GM12878 (cell line): ENCODE measurements at regions not wholly inside any gene's neighbourhood (a gene's known extent, or its start where the extent isn't known, plus 50 kb on each side); places are given as distances from the start of the nearest gene placed in this dataset.

Experiments used
- ATAC-seq: fragments of 200-7000 bp; cut with Tn5 transposase; 3 replicates; pipeline ENCODE4 v1.9.1; 2020; ENCODE audit warnings: mild to moderate bottlenecking, moderate library complexity
- BruUV-seq: library from RNA; stranded (reverse); fragments of 400-500 nt; replicated peaks from 2 replicates; lab custom pipeline; 2021; lab: Mats Ljungman, UMichigan
- CTCF ChIA-PET: fragments of 300-600 bp; sonication (Branson Sonifier 250); formaldehyde crosslinking; extraction: SDS; loops from one replicate; lab custom pipeline; 2021; ENCODE audit warnings: inconsistent platforms; lab: Yijun Ruan, JAX
- POLR2A ChIA-PET: fragments of 350-600 bp; formaldehyde crosslinking; extraction: SDS; loops from one replicate; lab custom pipeline; 2021; ENCODE audit warnings: inconsistent platforms; lab: Charles Lee
- RAD21 ChIA-PET: fragments of 300-600 bp; sonication (Branson Sonifier 250); formaldehyde crosslinking; loops from one replicate; lab custom pipeline; 2023; ENCODE audit warnings: antibody characterized with exemption; ENCODE audit not compliant: unreplicated experiment; lab: Charles Lee
- SMC1A ChIA-PET: fragments of 300-600 bp; sonication (Branson Sonifier 250); formaldehyde crosslinking; loops from one replicate; lab custom pipeline; 2023; ENCODE audit not compliant: unreplicated experiment, uncharacterized antibody; lab: Charles Lee
- DNase-seq: peaks from one replicate; pipeline ENCODE4 v3.0.0-alpha.2; 2011; ENCODE audit warnings: low read depth, low spot score
- FAIRE-seq: peaks from 3 replicates; lab custom pipeline; 2011; peaks lifted over from hg19 to GRCh38; lab: Jason Lieb, UNC
- H2AFZ ChIP-seq: 2 replicates; pipeline ENCODE4 v1.6.0; 2011; ENCODE audit warnings: low read depth, low read length, control low read depth; ENCODE audit not compliant: control insufficient read depth
- H3K27ac ChIP-seq: 2 replicates; pipeline ENCODE4 v1.5.1; 2011; ENCODE audit warnings: control low read depth; ENCODE audit not compliant: control insufficient read depth, insufficient read depth
- H3K27me3 ChIP-seq, 2 experiments: replicated peaks in 1 of 2; 2 replicates each; pipeline versions ENCODE4 v1.6.0 to v1.6.1; 2011; ENCODE audit warnings: low read length in 1 of 2; ENCODE audit not compliant: control insufficient read depth in 2 of 2, insufficient read depth in 2 of 2
- H3K36me3 ChIP-seq, 2 experiments: 2 replicates each; pipeline ENCODE4 v1.5.1; 2011; ENCODE audit warnings: low read length in 1 of 2; ENCODE audit not compliant: control insufficient read depth in 2 of 2, insufficient read depth in 2 of 2
- H3K4me1 ChIP-seq: 2 replicates; pipeline ENCODE4 v1.6.1; 2011; ENCODE audit warnings: mild to moderate bottlenecking, low read length, moderate library complexity, mixed read lengths; ENCODE audit not compliant: control insufficient read depth, insufficient read depth
- H3K4me2 ChIP-seq: 2 replicates; pipeline ENCODE4 v1.6.0; 2011; ENCODE audit warnings: control low read depth; ENCODE audit not compliant: control insufficient read depth, insufficient read depth
- H3K4me3 ChIP-seq: fragments of 200-600 bp; sonication (generic); 2 replicates; pipeline ENCODE4 v1.5.1; 2016
- H3K79me2 ChIP-seq: 2 replicates; pipeline ENCODE4 v1.6.0; 2011; ENCODE audit warnings: low read length; ENCODE audit not compliant: control insufficient read depth, insufficient read depth
- H3K9ac ChIP-seq: 2 replicates; pipeline ENCODE4 v1.8.0; 2011; ENCODE audit warnings: low read length, control low read depth, mixed read lengths; ENCODE audit not compliant: control insufficient read depth, insufficient read depth
- H3K9me3 ChIP-seq: replicated peaks from 3 replicates; pipeline ENCODE4 v1.5.1; 2011; ENCODE audit warnings: mild to moderate bottlenecking, low read length; ENCODE audit not compliant: control insufficient read depth, insufficient read depth
- H4K20me1 ChIP-seq: 2 replicates; pipeline ENCODE4 v1.6.0; 2011; ENCODE audit not compliant: control insufficient read depth, insufficient read depth
- BACH1 ChIP-seq: fragments of 450-650 bp; IDR thresholded peaks from 2 replicates; pipeline ENCODE4 v1.6.1; 2017; ENCODE audit warnings: mild to moderate bottlenecking, borderline replicate concordance
- CBX3 ChIP-seq: fragments of 200-600 bp; sonication (generic); IDR thresholded peaks from 2 replicates; pipeline ENCODE4 v1.6.1; 2016; ENCODE audit warnings: low read depth, borderline replicate concordance
- ETV6 ChIP-seq, 2 experiments: fragments of 450-650 bp in 1 of 2; IDR thresholded peaks in 1 of 2; conservative IDR thresholded peaks in 1 of 2; 2 replicates each; pipeline ENCODE4 v1.6.1; 2014; ENCODE audit warnings: antibody characterized with exemption in 1 of 2, borderline replicate concordance in 1 of 2, low read depth in 1 of 2, mild to moderate bottlenecking in 1 of 2, moderate library complexity in 1 of 2
- IKZF1 ChIP-seq: fragments of 450-650 bp; conservative IDR thresholded peaks from 2 replicates; pipeline ENCODE4 v1.6.1; 2017; ENCODE audit warnings: antibody characterized with exemption, mild to moderate bottlenecking
- JUNB ChIP-seq: IDR thresholded peaks from 2 replicates; pipeline ENCODE4 v1.6.1; 2016; ENCODE audit warnings: antibody characterized with exemption, mild to moderate bottlenecking
- NFYA ChIP-seq: IDR thresholded peaks from 2 replicates; pipeline ENCODE4 v1.6.1; 2011; ENCODE audit warnings: low read depth, mild to moderate bottlenecking, low read length, improper control_type of control experiment, borderline replicate concordance
- NFYB ChIP-seq: IDR thresholded peaks from 2 replicates; pipeline ENCODE4 v1.6.1; 2011; ENCODE audit warnings: low read depth, mild to moderate bottlenecking, low read length, improper control_type of control experiment, moderate library complexity; ENCODE audit not compliant: insufficient read depth
- POLR2AphosphoS5 ChIP-seq: IDR thresholded peaks from 2 replicates; pipeline ENCODE4 v1.6.1; 2011; ENCODE audit warnings: mild to moderate bottlenecking, low read length, inconsistent platforms
- RB1 ChIP-seq: fragments of 450-650 bp; formaldehyde crosslinking; IDR thresholded peaks from 2 replicates; pipeline ENCODE4 v1.6.1; 2017; ENCODE audit warnings: mild to moderate bottlenecking, borderline replicate concordance
- RELA ChIP-seq: fragments of 450-650 bp; IDR thresholded peaks from 2 replicates; pipeline ENCODE4 v1.8.0; 2014; ENCODE audit warnings: borderline replicate concordance; ENCODE audit not compliant: partially characterized antibody
- RFX5 ChIP-seq: IDR thresholded peaks from 2 replicates; pipeline ENCODE4 v1.6.1; 2011; ENCODE audit warnings: low read depth, low read length, improper control_type of control experiment
- SMC3 ChIP-seq: IDR thresholded peaks from 2 replicates; pipeline ENCODE4 v1.6.1; 2011; ENCODE audit warnings: low read length, improper control_type of control experiment, borderline replicate concordance
- TAF1 ChIP-seq: IDR thresholded peaks from 2 replicates; pipeline ENCODE4 v1.6.1; 2011; ENCODE audit warnings: mild to moderate bottlenecking, low read depth, low read length, borderline replicate concordance
- in situ Hi-C: fragments of 300-500 bp; cut with MboI; formaldehyde crosslinking; loops from 9 replicates; pipeline ENCODE4 v1.14.3; 2018; ENCODE audit warnings: mixed read lengths
- intact Hi-C: fragments of 100-400 bp; cut with micrococcal nuclease; formaldehyde crosslinking; loops from one replicate; pipeline ENCODE4 v1.14.2; 2022; ENCODE audit not compliant: unreplicated experiment
- TF ChIP-seq, protein P1 (sequence below): fragments of 450-650 bp; conservative IDR thresholded peaks from 2 replicates; pipeline ENCODE4 v1.6.1; 2017; ENCODE audit warnings: mild to moderate bottlenecking, moderate library complexity
- TF ChIP-seq, protein P2 (sequence below): IDR thresholded peaks from 2 replicates; pipeline ENCODE4 v1.6.1; 2012; ENCODE audit warnings: low read length, inconsistent platforms

DNA sequence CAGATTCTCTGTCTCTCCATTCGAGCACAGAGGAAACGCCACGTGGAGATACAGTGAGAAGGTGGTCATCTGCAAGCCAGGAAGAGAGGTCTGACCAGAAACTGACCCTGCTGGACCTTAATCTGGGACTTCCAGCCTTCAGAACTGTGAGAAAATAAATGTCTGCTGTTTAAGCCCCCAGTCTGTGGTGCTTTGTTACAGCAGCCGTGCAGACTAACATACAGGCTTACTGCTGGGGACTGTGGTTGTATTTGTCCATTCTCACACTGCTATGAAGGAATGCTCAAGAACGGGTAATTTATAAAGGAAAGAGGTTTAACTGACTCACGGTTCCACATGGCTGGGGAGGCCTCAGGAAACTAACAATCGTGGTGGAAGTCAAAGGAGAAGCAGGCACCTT, 432.7 kb downstream of the IRS1 start (continued):
- TF ChIP-seq NFYB (no peak), BACH1 (no peak), TAF1 (no peak), CBX3 (no peak), SMC3 (no peak), RB1 (no peak), POLR2AphosphoS5 (no peak), NFYA (no peak), ETV6 (conservative IDR thresholded peaks at IDR 0.05 in 1 of 2, IDR thresholded peaks at IDR 0.05 in 1 of 2; ENCODE audit: borderline replicate concordance in 1 of 2, low read depth in 1 of 2) (no peak), RFX5 (no peak), RELA (no peak), JUNB (no peak)
- TF ChIP-seq, protein P1, sequence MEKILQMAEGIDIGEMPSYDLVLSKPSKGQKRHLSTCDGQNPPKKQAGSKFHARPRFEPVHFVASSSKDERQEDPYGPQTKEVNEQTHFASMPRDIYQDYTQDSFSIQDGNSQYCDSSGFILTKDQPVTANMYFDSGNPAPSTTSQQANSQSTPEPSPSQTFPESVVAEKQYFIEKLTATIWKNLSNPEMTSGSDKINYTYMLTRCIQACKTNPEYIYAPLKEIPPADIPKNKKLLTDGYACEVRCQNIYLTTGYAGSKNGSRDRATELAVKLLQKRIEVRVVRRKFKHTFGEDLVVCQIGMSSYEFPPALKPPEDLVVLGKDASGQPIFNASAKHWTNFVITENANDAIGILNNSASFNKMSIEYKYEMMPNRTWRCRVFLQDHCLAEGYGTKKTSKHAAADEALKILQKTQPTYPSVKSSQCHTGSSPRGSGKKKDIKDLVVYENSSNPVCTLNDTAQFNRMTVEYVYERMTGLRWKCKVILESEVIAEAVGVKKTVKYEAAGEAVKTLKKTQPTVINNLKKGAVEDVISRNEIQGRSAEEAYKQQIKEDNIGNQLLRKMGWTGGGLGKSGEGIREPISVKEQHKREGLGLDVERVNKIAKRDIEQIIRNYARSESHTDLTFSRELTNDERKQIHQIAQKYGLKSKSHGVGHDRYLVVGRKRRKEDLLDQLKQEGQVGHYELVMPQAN = no peak

DNA sequence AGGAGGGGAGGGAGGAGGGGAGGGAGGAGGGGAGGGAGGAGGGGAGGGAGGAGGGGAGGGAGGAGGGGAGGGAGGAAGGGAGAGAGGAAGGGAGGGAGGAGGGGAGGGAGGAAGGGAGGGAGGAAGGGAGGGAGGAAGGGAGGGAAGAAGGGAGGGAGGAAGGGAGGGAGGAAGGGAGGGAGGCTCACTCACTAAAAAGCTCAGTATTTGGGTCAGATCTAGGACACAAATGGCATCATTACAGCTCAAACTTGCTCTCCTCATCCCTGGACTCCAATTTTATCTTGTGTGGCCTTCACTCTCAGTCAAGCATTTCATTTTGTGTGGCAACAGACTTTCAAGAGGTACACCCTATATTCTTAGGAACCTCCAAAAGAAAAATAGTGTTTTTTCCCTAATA, 435.4 kb downstream of the IRS1 start:
- RAD21 ChIA-PET = no interaction called here
- H3K4me3 ChIP-seq = no peak overlapping the region
- H3K4me2 ChIP-seq = no peak overlapping the region
- H3K9me3 ChIP-seq = no peaks in the 10 kb centered on the region
- no peaks in the 10 kb centered on the region for H3K36me3 ChIP-seq
- no peak overlapping the region for H3K27ac ChIP-seq
- no peak overlapping the region for H3K9ac ChIP-seq
- DNase-seq (no peak), ATAC-seq (no peak), FAIRE-seq (no peak)
- POLR2A ChIA-PET = no interaction called here
- in situ Hi-C loops (no loop called here), intact Hi-C loops (no loop called here)
- CTCF ChIA-PET = no interaction called here
- H4K20me1 ChIP-seq = no peaks in the 10 kb centered on the region
- no TSS peak for BruUV-seq
- H2AFZ ChIP-seq = no peak overlapping the region
- no peaks in the 10 kb centered on the region for H3K79me2 ChIP-seq
- H3K27me3 ChIP-seq = no peaks in the 10 kb centered on the region
- SMC1A ChIA-PET = interaction anchor here (1.0 kb wide), 1 partner anchor 23 kb away, joined by 3 read pairs; no protein-coding TSS in a partner anchor
- no peaks in the 10 kb centered on the region for H3K4me1 ChIP-seq
- TF ChIP-seq IKZF1 = no peak
- TF ChIP-seq, protein P2, sequence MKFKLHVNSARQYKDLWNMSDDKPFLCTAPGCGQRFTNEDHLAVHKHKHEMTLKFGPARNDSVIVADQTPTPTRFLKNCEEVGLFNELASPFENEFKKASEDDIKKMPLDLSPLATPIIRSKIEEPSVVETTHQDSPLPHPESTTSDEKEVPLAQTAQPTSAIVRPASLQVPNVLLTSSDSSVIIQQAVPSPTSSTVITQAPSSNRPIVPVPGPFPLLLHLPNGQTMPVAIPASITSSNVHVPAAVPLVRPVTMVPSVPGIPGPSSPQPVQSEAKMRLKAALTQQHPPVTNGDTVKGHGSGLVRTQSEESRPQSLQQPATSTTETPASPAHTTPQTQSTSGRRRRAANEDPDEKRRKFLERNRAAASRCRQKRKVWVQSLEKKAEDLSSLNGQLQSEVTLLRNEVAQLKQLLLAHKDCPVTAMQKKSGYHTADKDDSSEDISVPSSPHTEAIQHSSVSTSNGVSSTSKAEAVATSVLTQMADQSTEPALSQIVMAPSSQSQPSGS = no peak
